HCT116 (cell line): ENCODE measurements at regions not wholly inside any gene's neighbourhood (a gene's known extent, or its start where the extent isn't known, plus 50 kb on each side); places are given as distances from the start of the nearest gene placed in this dataset.

ENCODE experiments used
- ATAC-seq: fragments of 200-7000 bp; cut with Tn5 transposase; 2 replicates; pipeline ENCODE4 v1.9.1; 2020; ENCODE audit warnings: mild to moderate bottlenecking, moderate library complexity
- BruUV-seq: library from RNA; stranded (reverse); fragments of 400-500 nt; replicated peaks from 2 replicates; lab custom pipeline; 2021; lab: Mats Ljungman, UMichigan
- CTCF ChIA-PET: fragments of 300-600 bp; sonication (Branson Sonifier 250); formaldehyde crosslinking; loops from one replicate; lab custom pipeline; 2021; ENCODE audit warnings: antibody characterized with exemption; lab: Charles Lee
- POLR2A ChIA-PET: fragments of 300-600, 350-600 bp; sonication (Branson Sonifier 250); formaldehyde crosslinking; loops from one replicate; lab custom pipeline; 2021; ENCODE audit warnings: antibody characterized with exemption; lab: Charles Lee
- RAD21 ChIA-PET, 2 experiments: fragments of 300-600 bp; sonication (Branson Sonifier 250); formaldehyde crosslinking; loops; one replicate each; lab custom pipeline; 2023; ENCODE audit warnings: low total read pairs in 2 of 2; ENCODE audit not compliant: uncharacterized antibody in 2 of 2, unreplicated experiment in 2 of 2, low non-redundant PET in 1 of 2; lab: Charles Lee
- DNase-seq: peaks from one replicate; pipeline ENCODE4 v3.0.0-alpha.2; 2010; ENCODE audit warnings: low read depth, low spot score
- H2AFZ ChIP-seq: fragments of 200-600 bp; shearing (Covaris generic), sonication (generic); 2 replicates; pipeline ENCODE4 v1.6.1; 2017; ENCODE audit warnings: low read depth, mixed run types, mixed read lengths, antibody characterized with exemption, low read length; ENCODE audit not compliant: poor library complexity, severe bottlenecking
- H3K27ac ChIP-seq: 2 replicates; pipeline ENCODE4 v1.5.1; 2012; ENCODE audit warnings: low read depth, low read length
- H3K27me3 ChIP-seq: fragments of 200-600 bp; sonication (generic); 2 replicates; pipeline ENCODE4 v1.6.1; 2016; ENCODE audit warnings: mixed run types, low read length, mixed read lengths; ENCODE audit not compliant: insufficient read depth
- H3K36me3 ChIP-seq, 2 experiments: fragments of 200-500 bp in 1 of 2; fragments of 200-600 bp in 1 of 2; sonication (Bioruptor generic) in 1 of 2; sonication (generic) in 1 of 2; 2 replicates each; pipeline versions ENCODE4 v1.5.1 to v1.6.1; 2014 to 2016; ENCODE audit warnings: low read length in 2 of 2, inconsistent platforms in 1 of 2, mixed read lengths in 1 of 2, mixed run types in 1 of 2; ENCODE audit not compliant: insufficient read depth in 2 of 2, control insufficient read depth in 1 of 2
- H3K4me1 ChIP-seq, 2 experiments: fragments of 200-600 bp in 1 of 2; sonication (generic) in 1 of 2; 2 replicates each; pipeline versions ENCODE4 v1.5.1 to v1.6.1; 2012 to 2017; ENCODE audit warnings: low read length in 2 of 2, inconsistent platforms in 1 of 2, mild to moderate bottlenecking in 1 of 2, mixed read lengths in 1 of 2, mixed run types in 1 of 2, moderate library complexity in 1 of 2; ENCODE audit not compliant: insufficient read depth in 2 of 2, control insufficient read depth in 1 of 2
- H3K4me2 ChIP-seq: fragments of 200-600 bp; sonication (generic); 2 replicates; pipeline ENCODE4 v1.6.1; 2017; ENCODE audit warnings: mixed run types, low read length, mixed read lengths
- H3K4me3 ChIP-seq, 2 experiments: fragments of 200-600 bp in 1 of 2; sonication (generic) in 1 of 2; replicated peaks in 1 of 2; 2 replicates each; pipeline ENCODE4 v1.5.1; 2011 to 2016; ENCODE audit warnings: low read length in 2 of 2, control low read depth in 1 of 2, low read depth in 1 of 2, mild to moderate bottlenecking in 1 of 2, mixed read lengths in 1 of 2, mixed run types in 1 of 2
- H3K79me2 ChIP-seq: fragments of 200-600 bp; sonication (generic); 2 replicates; pipeline ENCODE4 v1.6.1; 2017; ENCODE audit warnings: mild to moderate bottlenecking, mixed run types, low read length, moderate library complexity, mixed read lengths; ENCODE audit not compliant: insufficient read depth
- H3K9ac ChIP-seq: fragments of 200-600 bp; sonication (generic); 2 replicates; pipeline ENCODE4 v1.6.1; 2016; ENCODE audit warnings: low read length, mixed read lengths
- H3K9me2 ChIP-seq: fragments of 200-600 bp; sonication (generic), shearing (Covaris generic); 2 replicates; pipeline ENCODE4 v1.6.1; 2017; ENCODE audit warnings: mixed run types, mild to moderate bottlenecking, moderate library complexity; ENCODE audit not compliant: insufficient read depth
- H3K9me3 ChIP-seq, 2 experiments: fragments of 200-500 bp in 1 of 2; fragments of 200-600 bp in 1 of 2; sonication (Bioruptor generic) in 1 of 2; sonication (generic) in 1 of 2; 2 replicates each; pipeline ENCODE4 v1.6.1; 2014 to 2017; ENCODE audit warnings: low read length in 2 of 2, mixed read lengths in 2 of 2, inconsistent platforms in 1 of 2, low read depth in 1 of 2, mild to moderate bottlenecking in 1 of 2, mixed run types in 1 of 2, moderate library complexity in 1 of 2; ENCODE audit not compliant: control insufficient read depth in 1 of 2, insufficient read depth in 1 of 2
- H4K20me1 ChIP-seq: fragments of 200-600 bp; sonication (generic), shearing (Covaris generic); 2 replicates; pipeline ENCODE4 v1.6.1; 2017; ENCODE audit warnings: mixed run types, mild to moderate bottlenecking, moderate library complexity; ENCODE audit not compliant: insufficient read depth
- EGR1 ChIP-seq: IDR thresholded peaks from 2 replicates; pipeline ENCODE4 v1.6.1; 2012; ENCODE audit warnings: low read depth
- EZH2 ChIP-seq: fragments of 200-600 bp; sonication (generic); IDR thresholded peaks from 2 replicates; pipeline ENCODE4 v1.6.1; 2017; ENCODE audit warnings: antibody characterized with exemption, mixed run types
- EZH2phosphoT487 ChIP-seq: fragments of 200-600 bp; IDR thresholded peaks from 2 replicates; pipeline ENCODE4 v1.6.1; 2018; ENCODE audit warnings: antibody characterized with exemption, borderline replicate concordance
- MAX ChIP-seq: IDR thresholded peaks from 2 replicates; pipeline ENCODE4 v1.6.1; 2012
- SP1 ChIP-seq: IDR thresholded peaks from 2 replicates; pipeline ENCODE4 v1.6.1; 2012; ENCODE audit warnings: low read depth
- ZBTB33 ChIP-seq: IDR thresholded peaks from 2 replicates; pipeline ENCODE4 v1.6.1; 2011; ENCODE audit warnings: mild to moderate bottlenecking, low read length, moderate library complexity; ENCODE audit not compliant: insufficient replicate concordance; ENCODE audit errors: extremely low read depth
- ZFX ChIP-seq: fragments of 450-650 bp; IDR thresholded peaks from 2 replicates; pipeline ENCODE4 v1.6.1; 2017
- ZNF274 ChIP-seq: fragments of 200-500 bp; sonication (Bioruptor generic); IDR thresholded peaks from 2 replicates; pipeline ENCODE4 v1.6.1; 2014; ENCODE audit warnings: mild to moderate bottlenecking, low read depth, low read length, inconsistent platforms
- intact Hi-C: fragments of 100-400 bp; cut with micrococcal nuclease; formaldehyde crosslinking; loops from 2 replicates; pipeline ENCODE4 v1.10.0; 2022
- TF ChIP-seq, protein P1 (sequence below): IDR thresholded peaks from 2 replicates; pipeline ENCODE4 v1.6.1; 2012

GRCh38 chr18:38454764-38455469, 889.3 kb upstream of the CELF4 start:
- DNase-seq (no peak), ATAC-seq (no peak)
- no peak overlapping the region for H3K4me3 ChIP-seq
- no peaks in the 10 kb centered on the region for H3K36me3 ChIP-seq
- no peaks in the 10 kb centered on the region for H3K4me1 ChIP-seq
- TF ChIP-seq ZBTB33, result no peak
- TF ChIP-seq ZNF274, result no peak
- no peak for TF ChIP-seq EZH2
- no peak for TF ChIP-seq EGR1
- TF ChIP-seq, protein P1, sequence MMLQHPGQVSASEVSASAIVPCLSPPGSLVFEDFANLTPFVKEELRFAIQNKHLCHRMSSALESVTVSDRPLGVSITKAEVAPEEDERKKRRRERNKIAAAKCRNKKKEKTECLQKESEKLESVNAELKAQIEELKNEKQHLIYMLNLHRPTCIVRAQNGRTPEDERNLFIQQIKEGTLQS, result no peak
- no peak for TF ChIP-seq ZFX
- no peak for TF ChIP-seq MAX
- no peak for TF ChIP-seq SP1
- TF ChIP-seq EZH2phosphoT487, result no peak
- no peaks in the 10 kb centered on the region for H3K79me2 ChIP-seq
- H2AFZ ChIP-seq, result no peak overlapping the region
- no peak overlapping the region for H3K27ac ChIP-seq
- ChIA-PET POLR2A (no interaction called here), CTCF (no interaction called here), RAD21 (no interaction called here)
- intact Hi-C loops, result no loop called here
- peaks cover 5 to 8% of the 10 kb centered on the region in 2 experiments; a peak in 2 of 4 replicates for H3K9me3 ChIP-seq
- H3K4me2 ChIP-seq, result no peak overlapping the region
- H3K9me2 ChIP-seq, result no peaks in the 10 kb centered on the region
- no peak overlapping the region for H3K9ac ChIP-seq
- no peaks in the 10 kb centered on the region for H4K20me1 ChIP-seq
- no TSS peak for BruUV-seq
- no peaks in the 10 kb centered on the region for H3K27me3 ChIP-seq
